ENCODE measurements at regions not wholly inside any gene's neighbourhood (a gene's known extent, or its start where the extent isn't known, plus 50 kb on each side); places are given as distances from the start of the nearest gene placed in this dataset.
"Not testable (repeated sequence)": the region's sequence is repeated elsewhere in the genome, so short reads cannot be mapped to it uniquely, and the experiment has no call there.

GRCh38 chr5:56665117-56665516, 150.2 kb upstream of the MAP3K1 start:
- H3K27me3 ChIP-seq (ENCODE audit: control insufficient read depth, insufficient read depth, low read length, poor library complexity, severe bottlenecking); H3K9me3 ChIP-seq (ENCODE audit: control insufficient read depth, low read length); H3K4me1 ChIP-seq (ENCODE audit: control insufficient read depth, insufficient read depth, low read length); H3K27ac ChIP-seq (ENCODE audit: insufficient read depth, low read depth, low read length, poor library complexity, severe bottlenecking); H3K36me3 ChIP-seq (ENCODE audit: control insufficient read depth, insufficient read depth, low read length); H3K4me3 ChIP-seq (ENCODE audit: insufficient read depth, low read depth, low read length): not testable (repeated sequence)
- WGBS, 2 experiments: 79 to 82% methylated on average over 3 of the region's 3 CpGs

GRCh38 chr5:56664025-56664424, 151.3 kb upstream of the MAP3K1 start:
- no CpG with 5 or more reads among the region's 1 CpG for WGBS, 2 experiments
- Histone ChIP-seq H3K4me3 (ENCODE audit: insufficient read depth, low read depth, low read length) (no peak overlapping the region), H3K9me3 (ENCODE audit: control insufficient read depth, low read length) (no peaks in the 10 kb centered on the region), H3K4me1 (ENCODE audit: control insufficient read depth, insufficient read depth, low read length) (peaks cover 9% of the 10 kb centered on the region), H3K27me3 (ENCODE audit: control insufficient read depth, insufficient read depth, low read length, poor library complexity, severe bottlenecking) (no peaks in the 10 kb centered on the region), H3K27ac (ENCODE audit: insufficient read depth, low read depth, low read length, poor library complexity, severe bottlenecking) (no peak overlapping the region), H3K36me3 (ENCODE audit: control insufficient read depth, insufficient read depth, low read length) (no peaks in the 10 kb centered on the region)

DNA sequence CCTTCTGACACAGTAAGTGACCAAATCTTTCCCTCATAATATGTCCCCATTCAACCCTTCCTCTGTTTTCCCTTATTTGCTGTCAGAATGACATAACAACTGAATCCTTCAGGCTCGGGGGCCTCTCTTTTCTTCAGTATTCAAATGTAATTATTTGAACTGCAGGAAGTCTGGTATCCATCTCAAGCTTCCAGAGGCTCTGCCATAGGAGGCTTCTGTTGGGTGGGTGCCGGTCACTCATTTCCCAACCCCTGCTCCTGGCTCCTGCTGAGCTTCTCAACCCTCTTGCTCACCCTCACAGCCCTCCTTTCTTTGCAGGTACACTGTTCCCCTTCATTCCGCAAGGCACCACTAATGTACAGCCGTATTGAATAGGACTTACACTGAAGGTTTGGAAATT, 151.8 kb upstream of the MAP3K1 start:
- no peaks in the 10 kb centered on the region for H3K9me3 ChIP-seq (ENCODE audit: control insufficient read depth, low read length)
- no peak overlapping the region for H3K4me3 ChIP-seq (ENCODE audit: insufficient read depth, low read depth, low read length)
- 19 to 24% methylated on average over 4 of the region's 4 CpGs for WGBS, 2 experiments
- no peak overlapping the region for H3K27ac ChIP-seq (ENCODE audit: insufficient read depth, low read depth, low read length, poor library complexity, severe bottlenecking)
- H3K36me3 ChIP-seq (ENCODE audit: control insufficient read depth, insufficient read depth, low read length): no peaks in the 10 kb centered on the region
- H3K27me3 ChIP-seq (ENCODE audit: control insufficient read depth, insufficient read depth, low read length, poor library complexity, severe bottlenecking): no peaks in the 10 kb centered on the region
- peaks cover 9% of the 10 kb centered on the region for H3K4me1 ChIP-seq (ENCODE audit: control insufficient read depth, insufficient read depth, low read length)

GRCh38 chr5:56662893-56663292, 152.5 kb upstream of the MAP3K1 start:
- H3K9me3 ChIP-seq (ENCODE audit: control insufficient read depth, low read length): no peaks in the 10 kb centered on the region
- H3K36me3 ChIP-seq (ENCODE audit: control insufficient read depth, insufficient read depth, low read length): no peaks in the 10 kb centered on the region
- no peak overlapping the region for H3K4me3 ChIP-seq (ENCODE audit: insufficient read depth, low read depth, low read length)
- no peaks in the 10 kb centered on the region for H3K27me3 ChIP-seq (ENCODE audit: control insufficient read depth, insufficient read depth, low read length, poor library complexity, severe bottlenecking)
- WGBS, 2 experiments: 68 to 71% methylated on average over 3 of the region's 3 CpGs
- H3K4me1 ChIP-seq (ENCODE audit: control insufficient read depth, insufficient read depth, low read length): peaks cover 9% of the 10 kb centered on the region
- H3K27ac ChIP-seq (ENCODE audit: insufficient read depth, low read depth, low read length, poor library complexity, severe bottlenecking): no peak overlapping the region

- H3K27ac ChIP-seq (ENCODE audit: insufficient read depth, low read depth, low read length, poor library complexity, severe bottlenecking): no peak overlapping the region
- H3K4me1 ChIP-seq (ENCODE audit: control insufficient read depth, insufficient read depth, low read length): peaks cover 9% of the 10 kb centered on the region
- H3K27me3 ChIP-seq (ENCODE audit: control insufficient read depth, insufficient read depth, low read length, poor library complexity, severe bottlenecking): no peaks in the 10 kb centered on the region
- H3K36me3 ChIP-seq (ENCODE audit: control insufficient read depth, insufficient read depth, low read length): no peaks in the 10 kb centered on the region
- H3K4me3 ChIP-seq (ENCODE audit: insufficient read depth, low read depth, low read length): no peak overlapping the region
- whole genome bisulfite sequencing, 2 experiments: 94% methylated on average over 7 of the region's 7 CpGs
- no peaks in the 10 kb centered on the region for H3K9me3 ChIP-seq (ENCODE audit: control insufficient read depth, low read length)
Measured at GRCh38 chr5:56659971-56660370, 155.4 kb upstream of the MAP3K1 start.

DNA sequence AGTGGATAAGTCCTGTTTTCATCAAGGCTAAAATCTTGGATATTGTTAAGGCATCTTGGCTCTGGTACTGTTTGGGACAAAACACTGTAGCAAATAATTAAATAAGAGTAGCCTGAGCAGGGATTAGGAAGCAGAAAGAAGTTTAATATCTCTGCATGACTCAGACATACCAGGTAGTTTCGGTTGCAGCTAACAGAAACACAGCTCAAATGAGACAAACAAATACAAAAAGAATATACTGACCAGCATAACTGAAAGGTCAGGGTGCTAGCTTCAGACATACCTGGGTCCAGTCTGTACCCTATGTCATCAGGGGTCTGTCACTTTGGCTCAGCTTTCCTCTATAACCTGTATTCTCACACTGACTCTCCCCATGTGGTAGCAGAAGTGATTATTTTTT, 156.4 kb upstream of the MAP3K1 start:
- Histone ChIP-seq H3K4me1 (ENCODE audit: control insufficient read depth, insufficient read depth, low read length) (peaks cover 9% of the 10 kb centered on the region), H3K27ac (ENCODE audit: insufficient read depth, low read depth, low read length, poor library complexity, severe bottlenecking) (no peak overlapping the region), H3K36me3 (ENCODE audit: control insufficient read depth, insufficient read depth, low read length) (no peaks in the 10 kb centered on the region), H3K27me3 (ENCODE audit: control insufficient read depth, insufficient read depth, low read length, poor library complexity, severe bottlenecking) (no peaks in the 10 kb centered on the region), H3K9me3 (ENCODE audit: control insufficient read depth, low read length) (no peaks in the 10 kb centered on the region), H3K4me3 (ENCODE audit: insufficient read depth, low read depth, low read length) (no peak overlapping the region)
- 100% methylated on average over 1 of the region's 1 CpG for WGBS, 2 experiments

GRCh38 chr5:56656846-56657726, 158.3 kb upstream of the MAP3K1 start:
- 84 to 95% methylated on average over 2 of the region's 2 CpGs for WGBS, 2 experiments

GRCh38 chr5:56651893-56652292, 163.5 kb upstream of the MAP3K1 start:
- Histone ChIP-seq H3K4me3 (ENCODE audit: insufficient read depth, low read depth, low read length) (no peak overlapping the region), H3K4me1 (ENCODE audit: control insufficient read depth, insufficient read depth, low read length) (peaks cover 3% of the 10 kb centered on the region), H3K9me3 (ENCODE audit: control insufficient read depth, low read length) (no peaks in the 10 kb centered on the region), H3K36me3 (ENCODE audit: control insufficient read depth, insufficient read depth, low read length) (no peaks in the 10 kb centered on the region), H3K27ac (ENCODE audit: insufficient read depth, low read depth, low read length, poor library complexity, severe bottlenecking) (no peak overlapping the region), H3K27me3 (ENCODE audit: control insufficient read depth, insufficient read depth, low read length, poor library complexity, severe bottlenecking) (no peaks in the 10 kb centered on the region)

More at GRCh38 chr5:56656846-56657726, 158.3 kb upstream of the MAP3K1 start:
- no peaks in the 10 kb centered on the region for H3K9me3 ChIP-seq (ENCODE audit: control insufficient read depth, low read length)
- H3K27ac ChIP-seq (ENCODE audit: insufficient read depth, low read depth, low read length, poor library complexity, severe bottlenecking): no peak overlapping the region
- H3K27me3 ChIP-seq (ENCODE audit: control insufficient read depth, insufficient read depth, low read length, poor library complexity, severe bottlenecking): no peaks in the 10 kb centered on the region
- no peaks in the 10 kb centered on the region for H3K4me1 ChIP-seq (ENCODE audit: control insufficient read depth, insufficient read depth, low read length)
- H3K36me3 ChIP-seq (ENCODE audit: control insufficient read depth, insufficient read depth, low read length): no peaks in the 10 kb centered on the region
- no peak overlapping the region for H3K4me3 ChIP-seq (ENCODE audit: insufficient read depth, low read depth, low read length)

GRCh38 chr5:56650386-56650785, 165.0 kb upstream of the MAP3K1 start:
- WGBS, 2 experiments: 89 to 93% methylated on average over 4 of the region's 4 CpGs
- peaks cover 3% of the 10 kb centered on the region for H3K4me1 ChIP-seq (ENCODE audit: control insufficient read depth, insufficient read depth, low read length)
- H3K36me3 ChIP-seq (ENCODE audit: control insufficient read depth, insufficient read depth, low read length): no peaks in the 10 kb centered on the region
- H3K27ac ChIP-seq (ENCODE audit: insufficient read depth, low read depth, low read length, poor library complexity, severe bottlenecking): no peak overlapping the region
- H3K27me3 ChIP-seq (ENCODE audit: control insufficient read depth, insufficient read depth, low read length, poor library complexity, severe bottlenecking): no peaks in the 10 kb centered on the region
- no peak overlapping the region for H3K4me3 ChIP-seq (ENCODE audit: insufficient read depth, low read depth, low read length)
- H3K9me3 ChIP-seq (ENCODE audit: control insufficient read depth, low read length): no peaks in the 10 kb centered on the region

DNA sequence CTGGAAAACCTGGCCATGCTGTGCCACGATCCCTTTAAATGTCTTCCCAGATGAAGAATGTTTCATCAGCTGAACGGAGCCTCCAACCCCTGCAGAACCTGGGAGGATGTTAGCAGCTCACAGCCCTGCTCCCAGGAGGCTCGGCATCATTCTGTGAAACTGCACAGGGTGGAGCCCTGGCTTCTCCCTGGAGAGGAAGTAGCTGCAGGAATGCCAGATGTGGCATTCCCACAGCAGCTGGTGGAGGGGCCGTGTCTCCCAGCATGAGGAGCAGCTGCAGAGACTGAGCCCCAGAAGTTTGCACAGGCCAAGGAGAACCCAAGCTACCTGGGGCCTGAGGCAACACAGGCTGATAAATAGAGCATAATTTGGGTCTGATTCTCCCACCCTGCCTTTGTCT, 165.8 kb upstream of the MAP3K1 start:
- WGBS, 2 experiments: 81 to 87% methylated on average over 4 of the region's 4 CpGs
- H3K4me3 ChIP-seq (ENCODE audit: insufficient read depth, low read depth, low read length): no peak overlapping the region
- no peaks in the 10 kb centered on the region for H3K9me3 ChIP-seq (ENCODE audit: control insufficient read depth, low read length)
- H3K4me1 ChIP-seq (ENCODE audit: control insufficient read depth, insufficient read depth, low read length): peaks cover 3% of the 10 kb centered on the region
- H3K36me3 ChIP-seq (ENCODE audit: control insufficient read depth, insufficient read depth, low read length): no peaks in the 10 kb centered on the region
- no peak overlapping the region for H3K27ac ChIP-seq (ENCODE audit: insufficient read depth, low read depth, low read length, poor library complexity, severe bottlenecking)
- H3K27me3 ChIP-seq (ENCODE audit: control insufficient read depth, insufficient read depth, low read length, poor library complexity, severe bottlenecking): no peaks in the 10 kb centered on the region

All from ectodermal cell (in vitro differentiated cells).